Activated CD4-positive, alpha-beta memory T cell treated with anti-CD3 and anti-CD28 coated beads for 36 hours (primary cell): ENCODE measurements at regions not wholly inside any gene's neighbourhood (a gene's known extent, or its start where the extent isn't known, plus 50 kb on each side); places are given as distances from the start of the nearest gene placed in this dataset.

ENCODE experiments used
- CTCF ChIA-PET: fragments of 350-600 bp; sonication (Branson Sonifier 250); formaldehyde crosslinking; loops from one replicate; lab custom pipeline; 2021; ENCODE audit warnings: antibody characterized with exemption, inconsistent platforms; lab: Charles Lee
- POLR2A ChIA-PET: fragments of 350-600 bp; sonication (Branson Sonifier 250); formaldehyde crosslinking; loops from one replicate; lab custom pipeline; 2021; ENCODE audit warnings: antibody characterized with exemption; lab: Charles Lee
- DNase-seq: peaks from one replicate; pipeline ENCODE4 v3.0.0-alpha.2; 2020
- H3K27ac Mint-ChIP-seq: one replicate; pipeline ENCODE4 v1.8.0; 2021; ENCODE audit warnings: mixed read lengths
- H3K27me3 Mint-ChIP-seq: one replicate; pipeline ENCODE4 v1.8.0; 2021; ENCODE audit warnings: mixed read lengths
- H3K36me3 Mint-ChIP-seq: one replicate; pipeline ENCODE4 v1.8.0; 2021; ENCODE audit warnings: mixed read lengths
- H3K4me1 Mint-ChIP-seq: one replicate; pipeline ENCODE4 v1.8.0; 2021; ENCODE audit warnings: low read depth, mixed read lengths
- H3K4me3 Mint-ChIP-seq: one replicate; pipeline ENCODE4 v1.8.0; 2021; ENCODE audit warnings: mild to moderate bottlenecking, mixed read lengths
- H3K9me3 Mint-ChIP-seq: one replicate; pipeline ENCODE4 v1.8.0; 2021; ENCODE audit warnings: mixed read lengths
- intact Hi-C: fragments of 100-400 bp; cut with micrococcal nuclease; formaldehyde crosslinking; loops from one replicate; pipeline ENCODE4 v1.15.1; 2023

DNA sequence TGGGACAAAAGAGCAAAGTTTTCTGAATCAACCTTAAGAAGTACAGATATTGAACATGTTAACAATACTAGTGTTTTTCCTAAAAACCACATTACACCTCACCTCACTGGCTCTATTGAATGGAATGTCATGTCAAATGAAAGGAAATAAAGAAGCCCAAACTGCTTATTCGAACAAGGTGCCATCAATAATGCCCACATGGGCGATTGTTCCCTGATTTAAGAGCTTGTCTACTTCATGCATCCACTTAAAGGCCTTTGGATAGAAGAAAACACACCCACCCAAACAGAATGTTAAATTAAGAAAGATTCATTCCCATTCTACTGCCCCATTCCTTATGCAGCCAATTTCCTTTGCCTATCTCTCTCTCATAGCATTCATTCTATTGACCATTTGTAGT, 118.5 kb upstream of the PAQR3 start:
- no peaks in the 10 kb centered on the region for H3K27me3 Mint-ChIP-seq
- no peak for DNase-seq
- H3K27ac Mint-ChIP-seq, result no peak overlapping the region
- H3K36me3 Mint-ChIP-seq, result no peaks in the 10 kb centered on the region
- CTCF ChIA-PET, result no interaction called here
- H3K9me3 Mint-ChIP-seq, result no peaks in the 10 kb centered on the region
- intact Hi-C loops, result no loop called here
- H3K4me1 Mint-ChIP-seq, result no peaks in the 10 kb centered on the region
- no peak overlapping the region for H3K4me3 Mint-ChIP-seq
- POLR2A ChIA-PET, result no interaction called here

- Mint-ChIP-seq H3K4me1 (no peaks in the 10 kb centered on the region), H3K36me3 (no peaks in the 10 kb centered on the region), H3K9me3 (no peaks in the 10 kb centered on the region), H3K4me3 (no peak overlapping the region), H3K27ac (no peak overlapping the region), H3K27me3 (no peaks in the 10 kb centered on the region)
- DNase-seq, result no peak
- ChIA-PET CTCF (no interaction called here), POLR2A (no interaction called here)
- intact Hi-C loops, result no loop called here
Observed at GRCh38 chr4:79053754-79054153, 114.5 kb upstream of the PAQR3 start.

DNA sequence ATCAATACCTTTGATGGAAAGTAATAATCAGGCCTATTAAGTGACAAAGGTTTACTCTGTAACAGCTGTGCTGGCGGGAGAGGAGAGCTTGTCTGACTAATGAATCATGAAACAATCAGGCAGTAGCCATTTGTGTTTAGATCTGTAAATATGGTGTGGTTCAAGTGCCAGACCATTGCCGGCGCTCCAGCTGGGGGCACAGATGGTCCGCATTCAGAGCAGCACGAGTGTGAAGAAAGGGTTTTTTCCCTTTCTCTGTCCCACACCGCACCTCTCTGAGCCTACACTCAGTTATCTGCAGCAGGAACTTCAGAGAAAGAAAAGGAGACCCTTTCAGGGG, 111.3 kb upstream of the PAQR3 start:
- intact Hi-C loops, result no loop called here
- Mint-ChIP-seq H3K36me3 (no peaks in the 10 kb centered on the region), H3K27ac (no peak overlapping the region), H3K4me3 (no peak overlapping the region), H3K4me1 (no peaks in the 10 kb centered on the region), H3K27me3 (no peaks in the 10 kb centered on the region), H3K9me3 (no peaks in the 10 kb centered on the region)
- POLR2A ChIA-PET, result no interaction called here
- CTCF ChIA-PET, result no interaction called here
- no peak for DNase-seq

DNA sequence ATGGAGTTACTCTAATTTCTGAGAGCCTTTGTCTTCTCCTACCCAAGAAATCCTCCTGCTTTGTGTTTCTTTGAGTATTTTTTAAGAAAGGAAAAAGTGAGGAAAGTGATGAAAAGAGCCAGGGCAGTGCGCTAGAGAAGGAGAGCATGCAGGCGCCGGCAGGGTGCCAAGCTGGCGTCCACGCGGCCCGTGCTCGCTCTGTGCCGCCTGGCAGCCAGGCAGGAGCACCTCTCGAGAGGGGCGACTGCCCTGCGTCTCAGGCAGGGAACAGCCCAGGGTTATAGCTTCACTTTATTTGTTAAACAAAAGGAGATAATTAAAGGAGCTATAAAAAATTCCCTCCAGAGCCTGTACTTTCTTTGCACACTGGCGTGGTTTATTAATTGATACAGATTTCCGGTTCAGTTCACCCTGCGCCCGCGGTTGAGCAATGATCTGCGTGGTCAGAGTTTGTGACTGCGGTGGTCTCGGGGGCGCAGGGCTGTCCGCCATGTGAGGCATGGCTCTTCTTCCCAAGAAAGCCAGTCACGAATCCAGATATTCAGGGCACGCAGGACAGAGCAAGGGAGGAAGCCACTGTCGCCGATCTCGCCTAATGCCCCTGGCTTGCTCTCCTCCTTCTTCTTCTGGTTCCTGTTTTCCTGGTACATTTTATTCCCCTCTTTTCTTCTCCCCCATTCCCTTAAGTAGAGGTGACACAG, 110.8 kb upstream of the PAQR3 start:
- no peaks in the 10 kb centered on the region for H3K27me3 Mint-ChIP-seq
- no peak for DNase-seq
- H3K9me3 Mint-ChIP-seq, result no peaks in the 10 kb centered on the region
- ChIA-PET POLR2A (no interaction called here), CTCF (no interaction called here)
- no peak overlapping the region for H3K27ac Mint-ChIP-seq
- no peaks in the 10 kb centered on the region for H3K36me3 Mint-ChIP-seq
- no peak overlapping the region for H3K4me3 Mint-ChIP-seq
- intact Hi-C loops, result loop anchor here (10.0 kb wide), 1 partner anchor 1165 kb away; no protein-coding TSS in a partner anchor
- H3K4me1 Mint-ChIP-seq, result no peaks in the 10 kb centered on the region

GRCh38 chr4:79048878-79049277, 109.6 kb upstream of the PAQR3 start:
- H3K4me3 Mint-ChIP-seq, result no peak overlapping the region
- H3K9me3 Mint-ChIP-seq, result no peaks in the 10 kb centered on the region
- no peak overlapping the region for H3K27ac Mint-ChIP-seq
- CTCF ChIA-PET, result no interaction called here
- no peaks in the 10 kb centered on the region for H3K36me3 Mint-ChIP-seq
- POLR2A ChIA-PET, result interaction anchor here (0.6 kb wide), 1 partner anchor 13 kb away, joined by 4 read pairs; no protein-coding TSS in a partner anchor
- intact Hi-C loops, result loop anchor here (10.0 kb wide), 1 partner anchor 1166 kb away; no protein-coding TSS in a partner anchor
- no peaks in the 10 kb centered on the region for H3K4me1 Mint-ChIP-seq
- DNase-seq, result no peak
- no peaks in the 10 kb centered on the region for H3K27me3 Mint-ChIP-seq

DNA sequence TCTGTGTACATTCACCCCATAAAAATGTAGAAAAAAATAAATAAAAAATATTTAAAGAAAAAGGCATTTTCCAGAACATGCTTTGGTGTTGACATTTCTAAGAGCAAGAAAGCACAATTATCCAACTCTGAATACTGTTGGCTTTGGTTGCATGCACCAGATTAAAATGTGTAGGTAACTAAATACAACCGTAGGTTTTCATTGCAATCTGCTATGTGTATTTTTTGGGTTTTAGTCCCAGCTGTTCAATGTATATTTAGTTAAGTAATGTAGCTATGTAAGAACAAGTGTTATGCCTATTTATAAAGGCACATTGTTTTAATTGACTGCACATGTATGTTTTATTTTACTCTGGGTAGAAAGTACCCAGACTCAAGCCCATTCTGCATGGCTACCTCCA, 108.1 kb upstream of the PAQR3 start:
- no peaks in the 10 kb centered on the region for H3K27me3 Mint-ChIP-seq
- no peak overlapping the region for H3K27ac Mint-ChIP-seq
- ChIA-PET POLR2A (no interaction called here), CTCF (no interaction called here)
- intact Hi-C loops, result loop anchor here (10.0 kb wide), 1 partner anchor 1167 kb away; no protein-coding TSS in a partner anchor
- H3K9me3 Mint-ChIP-seq, result no peaks in the 10 kb centered on the region
- no peaks in the 10 kb centered on the region for H3K4me1 Mint-ChIP-seq
- no peak overlapping the region for H3K4me3 Mint-ChIP-seq
- DNase-seq, result no peak
- no peaks in the 10 kb centered on the region for H3K36me3 Mint-ChIP-seq

DNA sequence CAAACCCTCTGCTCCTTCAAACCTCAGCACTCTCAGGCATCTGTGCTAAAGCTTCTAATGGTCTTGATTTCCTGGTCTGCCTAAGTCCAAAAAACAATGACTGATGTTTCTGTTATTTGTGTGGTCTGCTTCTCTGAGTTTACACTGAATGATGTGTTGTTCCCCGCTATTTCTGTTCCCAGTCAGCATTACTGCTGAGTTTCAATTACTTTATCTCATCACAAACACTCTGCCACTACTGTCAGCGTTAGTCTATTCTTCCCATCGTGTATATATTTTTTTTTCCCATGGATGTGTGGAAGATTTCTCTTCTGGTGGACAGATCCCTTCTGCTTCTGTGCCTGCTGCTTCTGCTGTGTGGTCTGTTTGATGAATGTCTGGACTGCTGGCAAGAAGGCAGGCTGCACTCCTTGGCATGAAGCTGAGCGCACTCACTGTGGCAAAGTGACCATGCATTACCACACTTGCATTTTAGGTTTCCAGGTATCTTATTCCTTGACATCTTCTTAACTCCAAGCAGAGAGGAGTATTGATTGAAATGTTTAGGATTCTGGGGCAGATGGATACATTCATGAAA, 106.9 kb upstream of the PAQR3 start:
- no peak for DNase-seq
- Mint-ChIP-seq H3K4me3 (no peak overlapping the region), H3K4me1 (no peaks in the 10 kb centered on the region), H3K36me3 (no peaks in the 10 kb centered on the region), H3K27me3 (no peaks in the 10 kb centered on the region), H3K27ac (no peak overlapping the region), H3K9me3 (no peaks in the 10 kb centered on the region)
- ChIA-PET POLR2A (no interaction called here), CTCF (no interaction called here)
- intact Hi-C loops, result loop anchor here (10.0 kb wide), 1 partner anchor 1169 kb away; no protein-coding TSS in a partner anchor

GRCh38 chr4:79044141-79044659, 105.0 kb upstream of the PAQR3 start:
- Mint-ChIP-seq H3K36me3 (no peaks in the 10 kb centered on the region), H3K4me1 (no peaks in the 10 kb centered on the region), H3K27me3 (no peaks in the 10 kb centered on the region), H3K9me3 (no peaks in the 10 kb centered on the region), H3K27ac (no peak overlapping the region), H3K4me3 (no peak overlapping the region)
- CTCF ChIA-PET, result no interaction called here
- POLR2A ChIA-PET, result no interaction called here
- DNase-seq, result no peak
- intact Hi-C loops, result loop anchor here (10.0 kb wide), 1 partner anchor 1171 kb away; no protein-coding TSS in a partner anchor

DNA sequence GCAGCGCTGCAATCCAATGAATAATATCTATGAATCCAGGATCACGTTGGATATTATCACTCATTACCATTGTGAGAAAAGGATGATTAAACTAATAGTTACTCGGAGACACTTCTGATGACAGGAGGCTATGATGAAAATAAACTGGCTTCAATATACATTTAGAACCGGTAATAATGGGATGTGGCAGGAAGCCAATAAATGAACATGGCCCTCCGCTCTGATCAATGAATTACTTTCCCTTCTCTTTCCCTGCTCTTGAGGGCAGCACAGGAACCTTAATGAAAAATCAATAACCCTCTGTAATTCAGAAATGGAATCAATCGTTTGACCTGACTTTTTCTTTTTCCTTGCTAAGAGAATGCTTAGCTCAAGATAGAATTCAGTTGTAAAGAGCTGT, 103.9 kb upstream of the PAQR3 start:
- Mint-ChIP-seq H3K4me3 (no peak overlapping the region), H3K36me3 (no peaks in the 10 kb centered on the region), H3K9me3 (no peaks in the 10 kb centered on the region), H3K27me3 (no peaks in the 10 kb centered on the region), H3K4me1 (no peaks in the 10 kb centered on the region), H3K27ac (no peak overlapping the region)
- ChIA-PET POLR2A (no interaction called here), CTCF (no interaction called here)
- DNase-seq, result no peak
- intact Hi-C loops, result loop anchor here (10.0 kb wide), 1 partner anchor 1172 kb away; no protein-coding TSS in a partner anchor

- no peaks in the 10 kb centered on the region for H3K36me3 Mint-ChIP-seq
- H3K27me3 Mint-ChIP-seq, result no peaks in the 10 kb centered on the region
- intact Hi-C loops, result loop anchor here (10.0 kb wide), 1 partner anchor 1173 kb away; no protein-coding TSS in a partner anchor
- H3K4me1 Mint-ChIP-seq, result no peaks in the 10 kb centered on the region
- POLR2A ChIA-PET, result no interaction called here
- H3K27ac Mint-ChIP-seq, result no peak overlapping the region
- no peaks in the 10 kb centered on the region for H3K9me3 Mint-ChIP-seq
- DNase-seq, result no peak
- no peak overlapping the region for H3K4me3 Mint-ChIP-seq
- CTCF ChIA-PET, result interaction anchor here (0.6 kb wide), 1 partner anchor 121 kb away, joined by 3 read pairs; no protein-coding TSS in a partner anchor
Observed at GRCh38 chr4:79042079-79042674, 102.9 kb upstream of the PAQR3 start.

GRCh38 chr4:79034544-79034943, 95.3 kb upstream of the PAQR3 start:
- no peak overlapping the region for H3K27ac Mint-ChIP-seq
- intact Hi-C loops, result no loop called here
- no peak for DNase-seq
- no peak overlapping the region for H3K4me3 Mint-ChIP-seq
- peaks cover 4% of the 10 kb centered on the region for H3K27me3 Mint-ChIP-seq
- H3K9me3 Mint-ChIP-seq, result no peaks in the 10 kb centered on the region
- POLR2A ChIA-PET, result no interaction called here
- CTCF ChIA-PET, result no interaction called here
- no peaks in the 10 kb centered on the region for H3K36me3 Mint-ChIP-seq
- no peaks in the 10 kb centered on the region for H3K4me1 Mint-ChIP-seq

- ChIA-PET POLR2A (no interaction called here), CTCF (no interaction called here)
- Mint-ChIP-seq H3K9me3 (no peaks in the 10 kb centered on the region), H3K27ac (no peak overlapping the region), H3K4me3 (no peak overlapping the region), H3K36me3 (no peaks in the 10 kb centered on the region), H3K4me1 (no peaks in the 10 kb centered on the region), H3K27me3 (peaks cover 7% of the 10 kb centered on the region)
- no peak for DNase-seq
- intact Hi-C loops, result no loop called here
Observed at GRCh38 chr4:79030973-79031372, 91.7 kb upstream of the PAQR3 start.
